ENCODE measurements at regions not wholly inside any gene's neighbourhood (a gene's known extent, or its start where the extent isn't known, plus 50 kb on each side); places are given as distances from the start of the nearest gene placed in this dataset.
"Not testable (repeated sequence)": the region's sequence is repeated elsewhere in the genome, so short reads cannot be mapped to it uniquely, and the experiment has no call there.

GRCh38 chr1:221963742-221964141 lies 221.9 kb upstream of the DUSP10 start:
- in situ Hi-C loops (cut with HindIII; ENCODE audit: low sequenced_read_pairs), result no loop called here
- H3K4me3 ChIP-seq (ENCODE audit: low read depth, low read length), result no peak overlapping the region
- no peak for TF ChIP-seq CTCF (IDR thresholded peaks at IDR 0.05; ENCODE audit: low read depth, low read length)
- no peak for DNase-seq (ENCODE audit: low read depth, low spot score)

GRCh38 chr1:221962385-221962784 lies 220.5 kb upstream of the DUSP10 start:
- H3K4me3 ChIP-seq (ENCODE audit: low read depth, low read length), result no peak overlapping the region
- in situ Hi-C loops (cut with HindIII; ENCODE audit: low sequenced_read_pairs), result no loop called here
- TF ChIP-seq CTCF (IDR thresholded peaks at IDR 0.05; ENCODE audit: low read depth, low read length), result no peak
- no peak for DNase-seq (ENCODE audit: low read depth, low spot score)

GRCh38 chr1:221961532-221962292 lies 219.8 kb upstream of the DUSP10 start:
- in situ Hi-C loops (cut with HindIII; ENCODE audit: low sequenced_read_pairs), result no loop called here
- DNase-seq (ENCODE audit: low read depth, low spot score), result peak; percentile 81
- no peak for TF ChIP-seq CTCF (IDR thresholded peaks at IDR 0.05; ENCODE audit: low read depth, low read length)
- H3K4me3 ChIP-seq (ENCODE audit: low read depth, low read length), result no peak overlapping the region

GRCh38 chr1:221958161-221958562 lies 216.3 kb upstream of the DUSP10 start:
- in situ Hi-C loops (cut with HindIII; ENCODE audit: low sequenced_read_pairs); H3K4me3 ChIP-seq (ENCODE audit: low read depth, low read length): not testable (repeated sequence)
- peak; percentile 70 for DNase-seq (ENCODE audit: low read depth, low spot score)

- in situ Hi-C loops (cut with HindIII; ENCODE audit: low sequenced_read_pairs); H3K4me3 ChIP-seq (ENCODE audit: low read depth, low read length): not testable (repeated sequence)
Measured at GRCh38 chr1:221957350-221957749, 215.5 kb upstream of the DUSP10 start.

GRCh38 chr1:221949996-221950395 lies 208.1 kb upstream of the DUSP10 start:
- in situ Hi-C loops (cut with HindIII; ENCODE audit: low sequenced_read_pairs), result no loop called here
- H3K4me3 ChIP-seq (ENCODE audit: low read depth, low read length), result no peak overlapping the region
- no peak for TF ChIP-seq CTCF (IDR thresholded peaks at IDR 0.05; ENCODE audit: low read depth, low read length)
- no peak for DNase-seq (ENCODE audit: low read depth, low spot score)

More at GRCh38 chr1:221957350-221957749, 215.5 kb upstream of the DUSP10 start:
- not testable (repeated sequence) for DNase-seq (ENCODE audit: low read depth, low spot score)

GRCh38 chr1:221948459-221948858 lies 206.6 kb upstream of the DUSP10 start:
- in situ Hi-C loops (cut with HindIII; ENCODE audit: low sequenced_read_pairs), result no loop called here
- H3K4me3 ChIP-seq (ENCODE audit: low read depth, low read length), result no peak overlapping the region
- DNase-seq (ENCODE audit: low read depth, low spot score), result no peak
- TF ChIP-seq CTCF (IDR thresholded peaks at IDR 0.05; ENCODE audit: low read depth, low read length), result no peak

Measured in astrocyte of the spinal cord (primary cell).